Subcutaneous abdominal adipose tissue (tissue), 5 donors: ENCODE measurements at regions not wholly inside any gene's neighbourhood (a gene's known extent, or its start where the extent isn't known, plus 50 kb on each side); places are given as distances from the start of the nearest gene placed in this dataset.

Source experiments
- H3K27ac ChIP-seq: one replicate; pipeline ENCODE4 v1.7.0; 2013; ENCODE audit warnings: low read depth, mild to moderate bottlenecking, inconsistent platforms, low read length, moderate library complexity
- H3K27me3 ChIP-seq, 5 donors: one replicate each; pipeline ENCODE4 v1.7.0; 2013; ENCODE audit warnings: low read length in 5 of 5, inconsistent platforms in 1 of 5; ENCODE audit not compliant: control insufficient read depth in 5 of 5, insufficient read depth in 4 of 5
- H3K36me3 ChIP-seq, 5 donors: one replicate each; pipeline ENCODE4 v1.7.0; 2013; ENCODE audit warnings: low read length in 5 of 5; ENCODE audit not compliant: control insufficient read depth in 5 of 5, insufficient read depth in 5 of 5
- H3K4me1 ChIP-seq, 5 donors: one replicate each; pipeline ENCODE4 v1.7.0; 2013; ENCODE audit warnings: low read length in 5 of 5, mild to moderate bottlenecking in 3 of 5, moderate library complexity in 1 of 5; ENCODE audit not compliant: control insufficient read depth in 5 of 5, insufficient read depth in 5 of 5
- H3K4me3 ChIP-seq, 5 donors: one replicate each; pipeline ENCODE4 v1.7.0; 2013; ENCODE audit warnings: low read length in 5 of 5, low read depth in 1 of 5
- H3K9ac ChIP-seq, 5 donors: one replicate each; pipeline ENCODE4 v1.7.0; 2013; ENCODE audit warnings: low read length in 5 of 5, mild to moderate bottlenecking in 4 of 5, moderate library complexity in 3 of 5
- H3K9me3 ChIP-seq, 5 donors: one replicate each; pipeline ENCODE4 v1.7.0; 2013; ENCODE audit warnings: low read length in 5 of 5; ENCODE audit not compliant: control insufficient read depth in 5 of 5
- donor health status: healthy.
- donor health status: healthy.
- donor health status: healthy.
- donor health status: healthy.
- donor health status: healthy.

DNA sequence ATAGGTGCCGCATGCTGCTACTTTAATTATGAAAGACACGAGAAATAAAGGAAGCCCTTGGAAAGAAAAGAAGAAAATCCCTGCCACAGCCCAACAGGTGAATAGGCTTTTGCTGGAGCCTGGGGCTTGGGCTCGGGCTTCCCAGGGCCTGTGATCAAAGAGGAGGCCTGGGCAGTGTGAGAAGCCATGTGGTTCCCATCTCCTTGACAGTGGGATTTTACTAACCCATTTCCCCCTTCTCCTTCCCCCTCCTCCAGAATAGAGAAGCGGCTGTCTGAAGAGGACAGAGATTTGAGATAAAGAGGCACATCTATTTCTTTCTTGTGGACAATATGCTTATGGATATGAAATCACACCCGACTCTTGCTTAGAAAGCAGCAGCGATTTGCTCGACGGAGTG, 369.1 kb downstream of the MCTP2 start:
- no peaks in the 10 kb centered on the region for H3K4me1 ChIP-seq
- H3K9ac ChIP-seq: no peak overlapping the region
- no peaks in the 10 kb centered on the region for H3K9me3 ChIP-seq
- no peak overlapping the region for H3K27ac ChIP-seq
- H3K27me3 ChIP-seq: peaks cover 0 to 4% (median 3%) of the 10 kb centered on the region in 5 donors
- no peak overlapping the region for H3K4me3 ChIP-seq
- H3K36me3 ChIP-seq: no peaks in the 10 kb centered on the region

DNA sequence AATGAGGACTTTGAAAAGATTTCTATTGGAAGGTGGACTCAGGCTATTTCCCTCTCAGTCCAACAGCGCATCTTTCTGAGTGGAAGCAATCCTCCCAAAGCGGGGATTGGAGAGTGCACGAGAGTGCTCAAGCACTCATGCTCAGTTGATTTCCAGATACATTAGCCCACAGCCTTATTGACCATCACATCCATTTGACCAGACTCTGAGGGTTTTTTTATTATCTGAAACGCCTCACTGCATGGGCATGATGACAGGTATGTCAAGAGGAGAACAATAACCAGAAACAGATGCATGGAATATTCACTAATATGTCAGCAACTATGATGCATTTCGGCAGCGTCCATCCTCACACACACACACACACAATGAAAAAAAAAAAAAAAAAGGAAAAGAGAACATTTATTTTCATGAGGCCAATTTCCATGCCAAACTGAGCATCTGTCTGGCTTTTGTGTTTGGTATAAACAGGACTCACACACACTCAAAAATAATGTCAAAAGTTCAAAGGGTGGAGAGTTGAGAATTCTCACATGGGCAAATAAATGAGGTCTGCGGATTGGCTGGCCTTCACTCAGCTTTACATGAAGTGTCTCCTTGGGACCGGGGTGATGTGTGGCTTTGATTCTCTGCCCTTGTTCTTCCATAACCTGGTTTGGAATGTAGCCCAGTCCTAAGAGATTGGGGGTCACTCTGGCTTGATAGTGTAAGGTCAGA, 371.6 kb downstream of the MCTP2 start:
- Histone ChIP-seq H3K4me3 (no peak overlapping the region), H3K27ac (no peak overlapping the region), H3K9ac (no peak overlapping the region), H3K4me1 (peaks cover 0 to 11% (median 5%) of the 10 kb centered on the region in 5 donors), H3K9me3 (no peaks in the 10 kb centered on the region), H3K27me3 (peaks cover 0 to 4% (median 0%) of the 10 kb centered on the region in 5 donors), H3K36me3 (no peaks in the 10 kb centered on the region)

DNA sequence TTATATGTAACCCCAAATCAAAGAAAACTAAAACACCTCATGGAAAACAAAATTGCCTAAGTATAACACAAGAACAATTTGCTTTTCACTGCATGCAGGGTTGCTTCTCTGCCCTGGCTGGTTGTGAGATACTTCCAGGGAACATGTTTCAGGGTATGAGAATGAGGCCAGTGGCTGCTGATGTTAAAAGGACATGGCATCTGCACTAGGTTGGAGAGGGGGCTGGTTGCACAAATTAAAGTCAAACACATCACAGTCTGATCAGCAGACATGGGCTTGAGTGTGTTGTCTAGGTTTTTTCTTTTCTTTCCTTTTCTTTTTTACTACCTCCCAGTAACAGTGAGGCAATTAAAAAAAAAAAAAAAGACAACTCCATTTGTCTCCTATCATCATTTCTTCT, 374.9 kb downstream of the MCTP2 start:
- Histone ChIP-seq H3K9ac (no peak overlapping the region), H3K4me1 (peaks cover 0 to 15% (median 5%) of the 10 kb centered on the region in 5 donors), H3K27me3 (no peaks in the 10 kb centered on the region), H3K27ac (no peak overlapping the region), H3K4me3 (no peak overlapping the region), H3K36me3 (no peaks in the 10 kb centered on the region), H3K9me3 (no peaks in the 10 kb centered on the region)

DNA sequence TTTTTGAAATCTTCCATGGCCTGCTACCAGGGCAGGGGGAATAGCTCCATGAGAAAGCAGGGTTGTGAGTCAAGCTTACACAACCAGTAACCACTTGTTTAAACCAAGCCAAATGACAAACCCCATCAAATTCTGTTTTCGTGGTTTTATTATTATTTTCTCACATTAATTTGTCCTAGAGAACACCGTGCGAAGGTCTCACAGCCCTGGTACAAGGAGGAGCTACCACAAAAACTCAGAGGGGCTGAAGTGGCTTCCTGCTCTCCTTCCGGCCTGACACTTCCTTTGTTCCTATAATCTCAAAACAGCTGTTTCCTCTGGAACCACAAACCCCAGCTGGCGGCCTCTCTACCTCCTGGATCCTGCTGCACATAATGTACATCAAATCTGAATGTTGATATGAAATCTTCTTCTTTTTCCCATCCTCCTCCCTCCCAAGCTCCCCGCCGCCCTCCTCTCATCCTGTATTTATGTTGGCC, 375.9 kb downstream of the MCTP2 start:
- no peak overlapping the region for H3K4me3 ChIP-seq
- no peak overlapping the region for H3K27ac ChIP-seq
- H3K36me3 ChIP-seq: no peaks in the 10 kb centered on the region
- H3K9me3 ChIP-seq: no peaks in the 10 kb centered on the region
- peaks cover 0 to 15% (median 5%) of the 10 kb centered on the region in 5 donors for H3K4me1 ChIP-seq
- H3K27me3 ChIP-seq: no peaks in the 10 kb centered on the region
- no peak overlapping the region for H3K9ac ChIP-seq

DNA sequence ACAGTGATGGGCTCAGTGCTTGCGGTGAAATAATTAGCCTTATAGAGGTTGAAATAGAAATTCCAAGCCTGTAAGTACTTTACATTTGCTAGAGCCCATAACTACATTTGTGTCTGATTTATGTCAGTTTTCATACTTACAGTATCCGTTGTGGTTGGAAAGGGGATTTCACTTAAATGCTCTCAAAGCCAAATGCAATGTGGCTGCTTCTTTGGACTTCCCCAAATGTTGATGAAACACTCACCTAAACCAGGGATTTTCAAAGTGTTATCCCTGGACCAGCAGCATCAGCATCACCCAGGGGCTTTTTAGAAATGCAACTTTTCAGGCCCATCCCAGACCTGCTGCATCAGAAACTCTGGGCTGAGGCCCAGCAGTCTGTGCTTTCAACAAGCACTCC, 378.7 kb downstream of the MCTP2 start:
- Histone ChIP-seq H3K4me3 (no peak overlapping the region), H3K36me3 (no peaks in the 10 kb centered on the region), H3K9me3 (no peaks in the 10 kb centered on the region), H3K27me3 (no peaks in the 10 kb centered on the region), H3K9ac (no peak overlapping the region), H3K27ac (no peak overlapping the region), H3K4me1 (peaks cover 0 to 15% (median 5%) of the 10 kb centered on the region in 5 donors)

DNA sequence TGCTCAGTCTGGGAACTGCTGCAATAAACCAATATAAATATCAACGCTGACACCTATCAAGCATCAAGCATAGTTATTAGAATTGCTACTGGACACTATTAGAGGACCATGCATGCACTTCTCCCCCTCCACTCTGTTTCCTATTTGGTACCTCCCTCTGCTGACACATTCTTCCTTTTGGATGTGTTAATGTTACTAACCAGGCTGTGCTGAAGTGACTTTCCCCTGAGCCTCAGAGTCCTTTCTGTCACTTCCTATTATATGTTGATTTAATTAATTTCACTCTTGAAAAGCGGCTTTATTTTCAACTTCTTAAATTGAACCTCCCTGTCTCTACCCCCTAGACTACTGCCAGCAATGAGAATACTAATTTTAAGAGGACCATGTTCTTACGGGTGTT, 379.1 kb downstream of the MCTP2 start:
- Histone ChIP-seq H3K9ac (no peak overlapping the region), H3K4me1 (peaks cover 0 to 15% (median 5%) of the 10 kb centered on the region in 5 donors), H3K4me3 (no peak overlapping the region), H3K27me3 (no peaks in the 10 kb centered on the region), H3K27ac (no peak overlapping the region), H3K9me3 (no peaks in the 10 kb centered on the region), H3K36me3 (no peaks in the 10 kb centered on the region)

GRCh38 chr15:94611656-94612055, 380.3 kb downstream of the MCTP2 start:
- Histone ChIP-seq H3K4me3 (no peak overlapping the region), H3K9ac (no peak overlapping the region), H3K27me3 (no peaks in the 10 kb centered on the region), H3K27ac (no peak overlapping the region), H3K9me3 (peaks cover 0 to 8% (median 0%) of the 10 kb centered on the region in 5 donors), H3K4me1 (peaks cover 0 to 15% (median 5%) of the 10 kb centered on the region in 5 donors), H3K36me3 (no peaks in the 10 kb centered on the region)

DNA sequence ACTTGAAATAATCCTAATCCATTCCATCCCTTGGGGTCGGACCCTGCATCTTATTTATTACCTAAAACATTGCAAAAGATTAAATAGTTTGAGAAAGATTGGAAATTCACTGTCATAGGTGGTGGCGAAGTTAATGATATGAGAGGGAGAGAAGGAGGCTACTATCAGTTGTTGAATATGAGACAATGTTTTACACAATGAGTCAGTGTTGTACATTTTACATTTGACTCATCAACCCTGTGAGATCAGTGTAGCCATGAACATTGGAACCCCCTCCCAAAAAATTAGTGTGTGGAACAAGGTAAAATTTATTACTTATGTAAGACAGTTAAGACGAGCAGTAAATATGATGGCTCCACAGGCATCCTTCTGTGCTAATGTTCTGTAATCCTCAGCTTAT, 384.3 kb downstream of the MCTP2 start:
- H3K27me3 ChIP-seq: no peaks in the 10 kb centered on the region
- no peaks in the 10 kb centered on the region for H3K36me3 ChIP-seq
- H3K4me3 ChIP-seq: no peak overlapping the region
- H3K9ac ChIP-seq: no peak overlapping the region
- H3K4me1 ChIP-seq: no peaks in the 10 kb centered on the region
- H3K27ac ChIP-seq: no peak overlapping the region
- H3K9me3 ChIP-seq: peaks cover 0 to 8% (median 0%) of the 10 kb centered on the region in 5 donors

DNA sequence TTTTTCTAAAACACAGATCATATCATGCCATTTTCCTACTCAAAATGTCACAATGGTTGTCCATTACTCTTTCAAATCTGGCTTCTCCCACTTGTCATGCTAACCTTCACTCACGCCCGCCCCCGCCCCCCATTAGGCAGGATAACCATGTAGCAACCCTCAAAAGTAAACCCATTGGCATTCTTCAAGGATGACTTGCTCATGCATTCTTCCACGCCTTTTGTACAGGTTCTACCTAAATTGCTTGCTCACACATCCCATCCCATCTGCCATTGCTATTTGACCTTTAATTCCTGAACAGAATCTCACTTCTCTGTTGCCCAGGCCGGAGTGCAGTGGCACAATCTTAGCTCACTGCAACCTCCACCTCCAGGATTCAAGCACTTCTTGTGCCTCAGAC, 389.3 kb downstream of the MCTP2 start:
- Histone ChIP-seq H3K27me3 (no peaks in the 10 kb centered on the region), H3K36me3 (no peaks in the 10 kb centered on the region), H3K4me1 (no peaks in the 10 kb centered on the region), H3K4me3 (no peak overlapping the region), H3K9ac (no peak overlapping the region), H3K27ac (no peak overlapping the region), H3K9me3 (peaks cover 0 to 6% (median 0%) of the 10 kb centered on the region in 5 donors)

DNA sequence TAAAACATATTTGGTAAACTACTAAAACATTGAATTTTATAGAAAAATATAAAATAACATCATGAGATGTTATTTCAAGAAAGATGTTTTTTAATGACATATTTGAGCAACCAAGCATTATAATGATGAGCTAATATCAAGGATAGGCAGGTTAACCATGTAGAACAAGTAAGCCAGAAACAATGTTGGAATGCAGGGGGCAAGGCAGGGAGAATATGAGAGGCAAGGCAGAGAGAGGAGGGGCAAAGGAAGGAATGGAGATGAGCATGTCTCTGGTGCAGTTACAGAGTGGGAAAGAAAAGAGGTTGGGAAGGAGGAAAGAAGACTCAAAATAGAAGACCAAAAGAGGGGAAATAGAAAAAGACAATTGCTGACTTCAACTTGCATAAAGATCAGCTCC, 390.4 kb downstream of the MCTP2 start:
- H3K9me3 ChIP-seq: no peaks in the 10 kb centered on the region
- no peak overlapping the region for H3K4me3 ChIP-seq
- H3K4me1 ChIP-seq: no peaks in the 10 kb centered on the region
- H3K36me3 ChIP-seq: no peaks in the 10 kb centered on the region
- H3K27ac ChIP-seq: no peak overlapping the region
- no peaks in the 10 kb centered on the region for H3K27me3 ChIP-seq
- H3K9ac ChIP-seq: no peak overlapping the region
